Stimulated activated naive CD8-positive, alpha-beta T cell treated with anti-CD3 and anti-CD28 coated beads, Interleukin-15, Interleukin-2, amounts not matched to agents 100 ng/mL and 50 ng/mL, for 24 hours (primary cell): ENCODE measurements at regions not wholly inside any gene's neighbourhood (a gene's known extent, or its start where the extent isn't known, plus 50 kb on each side); places are given as distances from the start of the nearest gene placed in this dataset.

Experiments used
- H3K27ac Mint-ChIP-seq: one replicate; pipeline ENCODE4 v1.8.0; 2021; ENCODE audit warnings: mild to moderate bottlenecking, mixed read lengths
- H3K27me3 Mint-ChIP-seq: one replicate; pipeline ENCODE4 v1.8.0; 2021; ENCODE audit warnings: mixed read lengths
- H3K36me3 Mint-ChIP-seq: one replicate; pipeline ENCODE4 v1.8.0; 2021; ENCODE audit warnings: low read depth, mixed read lengths
- H3K4me1 Mint-ChIP-seq: one replicate; pipeline ENCODE4 v1.8.0; 2021; ENCODE audit warnings: low read depth, mixed read lengths
- H3K4me3 Mint-ChIP-seq: one replicate; pipeline ENCODE4 v1.8.0; 2021; ENCODE audit warnings: mild to moderate bottlenecking, mixed read lengths
- H3K9me3 Mint-ChIP-seq: one replicate; pipeline ENCODE4 v1.8.0; 2021; ENCODE audit warnings: mixed read lengths

DNA sequence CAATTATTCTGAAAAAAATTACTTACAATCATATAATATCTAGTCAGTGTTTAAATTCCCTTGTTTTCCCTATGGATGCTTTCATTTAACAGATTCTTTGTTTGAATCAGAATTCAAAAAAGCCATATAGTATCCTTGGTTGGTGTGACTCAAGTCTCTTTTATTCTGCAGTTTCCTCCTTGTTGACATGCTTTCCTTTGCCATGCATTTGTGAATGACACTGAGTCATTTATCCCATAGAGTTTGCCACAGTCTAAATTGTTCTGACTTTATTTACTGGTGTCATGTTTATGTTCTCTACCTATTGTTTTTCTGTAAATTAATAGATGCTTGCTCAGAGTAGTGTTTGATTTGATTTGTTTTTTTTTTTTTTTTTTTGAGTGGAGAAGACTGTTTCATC, 893.8 kb upstream of the SLC10A2 start:
- Mint-ChIP-seq H3K4me3 (no peak overlapping the region), H3K4me1 (no peaks in the 10 kb centered on the region), H3K27me3 (no peaks in the 10 kb centered on the region), H3K36me3 (no peaks in the 10 kb centered on the region), H3K9me3 (peaks cover 12% of the 10 kb centered on the region), H3K27ac (no peak overlapping the region)

DNA sequence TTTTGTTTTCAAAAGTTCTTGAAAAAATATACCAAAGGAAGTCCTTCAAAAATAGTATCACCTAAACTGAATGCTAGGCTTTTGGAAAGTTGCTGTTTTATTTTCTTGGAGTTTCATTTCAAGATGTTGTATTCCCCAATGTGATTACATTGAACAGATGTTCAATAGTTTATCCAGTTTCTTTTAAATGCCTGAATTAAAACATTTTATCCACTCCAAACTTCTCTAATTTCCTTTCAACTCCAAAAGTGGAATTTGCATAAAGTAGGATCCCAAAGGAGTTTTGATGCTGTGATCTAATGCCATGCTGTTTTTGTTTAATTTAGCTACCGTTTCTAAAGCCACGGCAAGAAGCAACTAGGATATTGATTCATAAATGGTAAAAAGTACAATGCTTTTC, 892.5 kb upstream of the SLC10A2 start:
- Mint-ChIP-seq H3K27ac (no peak overlapping the region), H3K9me3 (peaks cover 17% of the 10 kb centered on the region), H3K4me1 (no peaks in the 10 kb centered on the region), H3K4me3 (no peak overlapping the region), H3K27me3 (no peaks in the 10 kb centered on the region), H3K36me3 (no peaks in the 10 kb centered on the region)

DNA sequence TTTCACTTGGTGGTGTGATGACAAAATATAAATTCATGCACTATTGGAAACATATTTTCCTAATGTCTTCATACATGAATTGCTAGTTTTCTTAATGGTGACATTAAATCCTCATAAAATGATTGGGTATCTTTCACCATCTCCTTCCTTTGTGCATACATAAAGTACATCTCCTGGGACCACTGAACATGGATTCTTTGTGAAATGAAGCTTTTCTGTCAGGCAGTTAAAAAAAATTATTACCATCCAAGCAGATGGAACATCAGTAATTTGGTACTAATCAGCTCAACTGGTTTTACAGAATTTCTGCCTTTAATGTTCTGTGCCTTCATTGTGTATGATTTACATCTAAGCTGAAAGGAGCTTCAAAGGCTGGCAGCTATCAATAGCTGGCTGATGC, 891.7 kb upstream of the SLC10A2 start:
- H3K4me1 Mint-ChIP-seq = no peaks in the 10 kb centered on the region
- H3K4me3 Mint-ChIP-seq = no peak overlapping the region
- peaks cover 23% of the 10 kb centered on the region for H3K9me3 Mint-ChIP-seq
- H3K27ac Mint-ChIP-seq = no peak overlapping the region
- no peaks in the 10 kb centered on the region for H3K36me3 Mint-ChIP-seq
- H3K27me3 Mint-ChIP-seq = no peaks in the 10 kb centered on the region

DNA sequence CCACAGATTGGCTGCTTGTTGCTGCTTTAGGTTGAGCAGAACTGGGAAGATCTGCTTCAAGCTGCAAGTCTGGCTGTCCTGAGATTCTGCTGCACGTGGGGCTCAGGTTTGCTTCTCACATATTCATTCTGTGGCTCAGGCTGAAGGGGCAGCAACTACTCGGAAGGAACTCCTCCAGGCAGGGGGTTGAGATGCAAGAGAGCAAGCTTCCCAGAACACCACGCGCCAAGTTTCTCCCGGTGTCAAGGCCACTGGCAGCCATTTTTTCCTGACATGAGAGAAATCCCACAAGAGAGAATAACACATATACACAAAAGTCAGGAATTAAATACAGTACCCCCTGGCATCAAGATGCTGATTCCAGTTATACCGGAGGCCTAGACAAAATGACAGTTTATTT, 887.6 kb upstream of the SLC10A2 start:
- Mint-ChIP-seq H3K27ac (no peak overlapping the region), H3K4me1 (no peaks in the 10 kb centered on the region), H3K27me3 (no peaks in the 10 kb centered on the region), H3K9me3 (peaks cover 19% of the 10 kb centered on the region), H3K4me3 (no peak overlapping the region), H3K36me3 (no peaks in the 10 kb centered on the region)

DNA sequence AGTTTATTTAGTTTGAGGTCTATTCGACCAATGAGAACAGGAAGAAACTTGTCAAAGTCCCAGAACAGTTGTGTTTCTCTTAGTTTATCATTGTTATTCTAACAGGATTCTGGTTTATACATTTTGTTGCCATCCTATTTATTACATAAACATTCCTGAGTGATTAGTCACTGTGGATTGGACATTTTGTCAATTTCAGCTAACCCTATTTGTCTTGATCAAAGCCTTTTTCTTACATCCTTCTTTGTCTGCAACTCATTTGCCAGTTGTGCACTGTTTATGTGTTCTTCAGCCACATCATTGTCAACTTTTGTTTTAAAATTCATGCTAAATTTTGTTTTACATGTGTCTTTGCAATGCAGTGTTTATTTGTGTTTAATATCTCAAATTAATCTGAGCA, 886.0 kb upstream of the SLC10A2 start:
- Mint-ChIP-seq H3K9me3 (peaks cover 25% of the 10 kb centered on the region), H3K27ac (no peak overlapping the region), H3K36me3 (no peaks in the 10 kb centered on the region), H3K4me3 (no peak overlapping the region), H3K27me3 (no peaks in the 10 kb centered on the region), H3K4me1 (no peaks in the 10 kb centered on the region)

DNA sequence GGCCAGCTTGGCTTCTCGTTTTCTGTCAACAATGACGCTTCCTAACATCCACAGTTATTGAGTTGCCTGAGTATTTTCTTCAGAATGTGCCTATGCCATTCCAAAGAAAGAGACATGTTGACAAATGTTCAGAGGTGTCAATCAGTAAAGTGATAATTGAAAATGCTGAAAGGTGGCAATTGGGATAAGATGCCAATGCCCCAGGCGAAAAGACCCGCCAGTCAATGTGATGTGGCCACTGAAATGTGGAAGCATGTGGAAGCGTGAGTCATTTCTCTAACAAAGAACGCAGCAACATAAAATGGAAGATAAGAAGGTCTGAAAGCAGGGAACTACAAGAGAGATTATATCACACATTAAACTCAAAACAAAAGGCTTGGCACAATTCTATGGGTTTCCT, 882.2 kb upstream of the SLC10A2 start:
- H3K9me3 Mint-ChIP-seq = peaks cover 11% of the 10 kb centered on the region
- H3K36me3 Mint-ChIP-seq = no peaks in the 10 kb centered on the region
- no peaks in the 10 kb centered on the region for H3K27me3 Mint-ChIP-seq
- no peaks in the 10 kb centered on the region for H3K4me1 Mint-ChIP-seq
- H3K27ac Mint-ChIP-seq = no peak overlapping the region
- no peak overlapping the region for H3K4me3 Mint-ChIP-seq

DNA sequence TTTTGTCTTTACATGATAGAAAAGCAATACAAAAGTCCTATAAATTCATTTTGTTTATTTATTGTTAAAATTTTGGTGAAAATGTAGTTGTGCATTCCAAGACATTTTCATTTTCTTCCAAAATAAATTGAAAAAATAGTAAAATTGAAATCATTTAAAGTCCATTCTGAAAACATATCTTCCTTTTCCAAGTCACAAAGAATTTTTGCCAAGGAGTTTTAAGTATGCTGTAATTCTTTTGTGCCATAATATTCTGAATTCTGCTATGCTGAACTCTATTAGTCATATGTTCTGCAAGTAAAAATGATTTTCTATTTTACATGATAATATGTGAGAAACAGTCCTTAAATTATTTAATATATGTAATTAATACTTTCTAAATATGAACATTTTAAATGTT, 879.6 kb upstream of the SLC10A2 start:
- H3K9me3 Mint-ChIP-seq = peaks cover 6% of the 10 kb centered on the region
- no peaks in the 10 kb centered on the region for H3K27me3 Mint-ChIP-seq
- no peak overlapping the region for H3K4me3 Mint-ChIP-seq
- H3K36me3 Mint-ChIP-seq = no peaks in the 10 kb centered on the region
- no peaks in the 10 kb centered on the region for H3K4me1 Mint-ChIP-seq
- H3K27ac Mint-ChIP-seq = no peak overlapping the region

DNA sequence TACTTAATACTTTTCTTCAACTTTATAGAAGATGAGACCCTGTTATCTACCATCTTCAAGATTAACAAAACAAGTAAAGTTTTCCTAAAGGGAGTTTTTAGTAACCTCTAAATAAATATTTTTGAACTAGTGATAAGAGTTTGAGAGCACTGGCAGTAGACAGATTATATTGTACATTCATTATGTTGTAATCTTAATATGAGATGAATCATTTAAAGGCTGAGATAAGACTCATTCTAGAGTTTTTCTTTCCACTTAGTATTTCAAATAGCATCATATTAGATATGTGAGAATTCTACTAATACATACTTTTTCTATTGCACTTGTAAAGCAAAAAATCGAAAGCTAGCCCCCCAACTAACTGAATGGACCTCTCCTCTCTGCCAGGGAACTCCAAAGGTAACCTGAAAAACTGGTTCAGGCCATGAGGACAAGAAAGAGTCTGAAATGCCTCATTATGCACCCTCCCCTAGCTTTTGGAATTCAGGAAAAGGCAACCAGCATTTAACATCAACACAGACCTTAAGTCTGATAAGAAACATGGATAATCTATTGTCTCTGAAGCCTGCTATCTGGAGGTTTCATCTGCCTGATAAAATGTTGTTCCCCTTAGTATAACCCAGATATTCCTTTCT, 875.4 kb upstream of the SLC10A2 start:
- no peaks in the 10 kb centered on the region for H3K27me3 Mint-ChIP-seq
- no peak overlapping the region for H3K27ac Mint-ChIP-seq
- no peaks in the 10 kb centered on the region for H3K36me3 Mint-ChIP-seq
- H3K4me3 Mint-ChIP-seq = no peak overlapping the region
- no peaks in the 10 kb centered on the region for H3K9me3 Mint-ChIP-seq
- no peaks in the 10 kb centered on the region for H3K4me1 Mint-ChIP-seq

DNA sequence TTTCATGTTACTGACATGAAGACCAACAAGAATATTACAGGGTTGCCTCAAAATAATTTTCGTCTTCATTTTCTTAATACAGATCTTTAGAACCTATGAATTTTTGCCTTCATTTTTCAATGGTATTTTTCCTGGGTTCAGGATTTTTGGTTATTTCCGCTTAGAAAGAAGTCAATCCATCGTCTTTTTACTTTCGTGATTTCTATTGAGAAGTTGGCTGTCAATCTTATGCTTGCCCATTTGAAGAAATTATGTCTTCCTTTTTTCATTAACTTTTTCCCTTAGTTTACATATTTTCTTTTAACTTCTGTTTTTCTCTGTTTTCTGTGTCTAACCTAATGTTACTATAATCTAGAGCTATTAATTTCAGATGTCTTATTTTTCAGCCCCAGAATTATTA, 868.9 kb upstream of the SLC10A2 start:
- Mint-ChIP-seq H3K9me3 (no peaks in the 10 kb centered on the region), H3K27me3 (no peaks in the 10 kb centered on the region), H3K4me1 (no peaks in the 10 kb centered on the region), H3K36me3 (no peaks in the 10 kb centered on the region), H3K27ac (no peak overlapping the region), H3K4me3 (no peak overlapping the region)

DNA sequence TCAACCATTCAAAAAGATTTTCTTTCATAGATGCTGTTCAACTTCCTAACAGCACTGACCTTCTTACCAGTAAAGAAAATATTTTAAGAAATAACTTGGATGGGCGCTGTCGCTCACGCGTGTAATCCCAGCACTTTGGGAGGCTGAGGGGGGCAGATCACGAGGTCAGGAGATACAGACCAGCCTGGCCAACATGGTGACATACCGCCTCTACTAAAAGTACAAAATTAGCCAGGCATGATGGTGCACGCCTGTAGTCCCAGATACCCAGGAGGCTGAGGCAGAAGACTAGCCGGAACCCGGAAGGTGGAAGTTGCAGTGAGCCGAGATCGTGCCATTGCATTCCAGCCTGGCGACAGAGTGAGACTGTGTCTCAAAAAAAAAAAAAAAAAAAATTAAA, 865.7 kb upstream of the SLC10A2 start:
- no peaks in the 10 kb centered on the region for H3K27me3 Mint-ChIP-seq
- no peak overlapping the region for H3K4me3 Mint-ChIP-seq
- H3K9me3 Mint-ChIP-seq = peaks cover 3% of the 10 kb centered on the region
- no peak overlapping the region for H3K27ac Mint-ChIP-seq
- H3K4me1 Mint-ChIP-seq = no peaks in the 10 kb centered on the region
- H3K36me3 Mint-ChIP-seq = no peaks in the 10 kb centered on the region

DNA sequence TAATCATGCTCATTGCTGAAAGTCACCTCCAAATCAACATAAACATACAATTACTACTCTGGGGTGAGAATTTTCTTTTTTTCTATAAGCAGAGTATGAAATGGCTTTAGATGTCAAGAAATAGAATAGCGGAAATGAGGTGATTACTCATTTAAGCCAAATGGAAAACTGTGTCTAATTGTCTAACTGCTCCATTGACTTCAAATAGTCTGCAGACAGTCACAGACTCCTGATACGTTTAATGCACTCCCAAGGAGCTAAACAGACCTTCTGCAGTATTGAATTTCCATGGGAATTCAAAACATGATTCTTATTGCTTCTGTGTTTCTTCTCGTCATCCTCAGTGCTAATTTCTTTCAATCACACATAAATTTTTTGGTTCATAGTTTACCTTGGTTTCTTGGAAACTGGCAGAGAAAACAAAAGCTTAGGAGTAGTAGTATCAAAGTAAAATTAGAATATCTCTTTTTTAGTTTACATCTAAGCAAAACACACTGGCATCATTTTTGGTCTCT, 865.2 kb upstream of the SLC10A2 start:
- no peaks in the 10 kb centered on the region for H3K36me3 Mint-ChIP-seq

DNA sequence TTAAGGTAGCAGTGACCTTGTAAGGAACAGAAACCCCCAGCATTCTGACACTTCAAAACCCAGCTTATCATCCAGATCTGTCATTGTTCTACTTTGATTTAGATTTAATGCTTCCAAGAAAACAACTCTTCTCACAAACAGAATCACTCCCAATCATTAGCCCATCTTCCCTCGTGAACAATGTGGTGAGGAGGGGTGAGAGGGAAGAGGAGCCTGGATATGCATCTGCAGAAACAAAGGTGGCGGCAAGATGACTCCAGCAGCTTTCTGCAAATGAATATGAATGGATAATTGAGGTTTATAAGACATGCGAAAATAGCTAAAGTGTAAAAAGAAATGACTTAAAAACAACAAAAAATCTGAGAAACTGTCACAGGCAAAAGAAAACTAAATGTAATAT, 859.9 kb upstream of the SLC10A2 start:
- Mint-ChIP-seq H3K36me3 (no peaks in the 10 kb centered on the region), H3K27me3 (no peaks in the 10 kb centered on the region), H3K9me3 (peaks cover 6% of the 10 kb centered on the region), H3K4me1 (no peaks in the 10 kb centered on the region), H3K4me3 (no peak overlapping the region), H3K27ac (no peak overlapping the region)

More for the DNA sequence above, 865.2 kb upstream of the SLC10A2 start:
- Mint-ChIP-seq H3K9me3 (peaks cover 3% of the 10 kb centered on the region), H3K4me1 (no peaks in the 10 kb centered on the region), H3K4me3 (no peak overlapping the region), H3K27me3 (no peaks in the 10 kb centered on the region), H3K27ac (no peak overlapping the region)

DNA sequence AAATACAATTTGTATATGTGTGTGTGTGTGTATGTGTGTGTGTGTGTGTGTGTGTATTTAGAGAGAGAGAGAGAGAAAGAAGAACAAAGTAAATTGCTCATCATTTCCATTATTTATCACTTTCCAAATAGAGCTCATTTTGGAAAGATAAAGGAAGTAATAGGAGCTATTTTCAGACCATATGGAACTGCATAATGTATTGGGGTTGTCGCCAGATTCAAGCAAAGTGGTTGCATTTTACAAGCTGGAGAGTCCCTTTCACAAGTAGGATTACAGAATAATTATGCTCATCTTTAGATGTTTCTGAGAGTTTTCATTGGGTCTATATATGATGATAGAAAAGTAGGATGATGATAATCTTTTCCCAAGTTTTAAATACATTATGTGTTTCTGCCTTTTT, 842.7 kb upstream of the SLC10A2 start:
- Mint-ChIP-seq H3K36me3 (no peaks in the 10 kb centered on the region), H3K27me3 (no peaks in the 10 kb centered on the region), H3K4me1 (no peaks in the 10 kb centered on the region), H3K9me3 (no peaks in the 10 kb centered on the region), H3K4me3 (no peak overlapping the region), H3K27ac (no peak overlapping the region)

DNA sequence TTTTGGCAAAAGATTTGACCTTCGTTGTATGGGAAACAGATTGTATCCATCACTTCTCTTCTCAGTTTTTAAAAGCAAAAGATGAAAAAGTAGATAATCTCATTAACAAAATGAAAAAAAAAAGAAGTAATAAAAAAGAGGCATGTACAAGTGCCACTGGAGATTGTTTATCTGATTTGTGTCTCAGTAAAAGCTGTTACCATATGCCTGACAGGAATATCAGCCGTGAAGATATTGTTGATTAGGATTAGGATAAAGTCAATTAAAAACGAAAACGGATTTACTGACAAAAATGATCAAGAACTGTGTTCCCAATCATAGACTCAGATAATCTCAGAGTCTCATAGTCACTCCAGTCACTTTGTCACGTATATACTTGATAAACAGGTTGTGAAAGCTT, 842.1 kb upstream of the SLC10A2 start:
- Mint-ChIP-seq H3K27ac (no peak overlapping the region), H3K4me1 (no peaks in the 10 kb centered on the region), H3K9me3 (no peaks in the 10 kb centered on the region), H3K4me3 (no peak overlapping the region), H3K36me3 (no peaks in the 10 kb centered on the region), H3K27me3 (no peaks in the 10 kb centered on the region)

DNA sequence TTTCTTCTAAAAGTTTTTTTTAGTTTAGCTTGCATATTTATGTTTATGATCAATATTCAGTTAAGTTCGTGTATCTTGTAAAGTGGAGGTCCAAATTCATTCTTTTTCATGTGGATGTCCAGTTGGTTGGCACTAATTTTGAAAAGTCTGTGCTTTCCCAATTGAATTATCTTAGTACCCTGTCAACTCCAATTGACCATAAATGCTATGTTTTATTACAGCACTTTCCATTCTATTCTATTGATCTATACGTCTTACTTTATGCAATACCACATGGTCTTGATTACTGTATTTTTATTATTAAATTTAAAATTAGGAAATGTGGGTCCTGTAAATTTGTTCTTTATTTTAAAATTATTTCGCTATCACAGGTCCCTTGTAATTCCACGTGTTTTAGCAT, 837.6 kb upstream of the SLC10A2 start:
- Mint-ChIP-seq H3K4me3 (no peak overlapping the region), H3K27ac (no peak overlapping the region), H3K27me3 (no peaks in the 10 kb centered on the region), H3K4me1 (no peaks in the 10 kb centered on the region), H3K9me3 (peaks cover 4% of the 10 kb centered on the region), H3K36me3 (no peaks in the 10 kb centered on the region)

DNA sequence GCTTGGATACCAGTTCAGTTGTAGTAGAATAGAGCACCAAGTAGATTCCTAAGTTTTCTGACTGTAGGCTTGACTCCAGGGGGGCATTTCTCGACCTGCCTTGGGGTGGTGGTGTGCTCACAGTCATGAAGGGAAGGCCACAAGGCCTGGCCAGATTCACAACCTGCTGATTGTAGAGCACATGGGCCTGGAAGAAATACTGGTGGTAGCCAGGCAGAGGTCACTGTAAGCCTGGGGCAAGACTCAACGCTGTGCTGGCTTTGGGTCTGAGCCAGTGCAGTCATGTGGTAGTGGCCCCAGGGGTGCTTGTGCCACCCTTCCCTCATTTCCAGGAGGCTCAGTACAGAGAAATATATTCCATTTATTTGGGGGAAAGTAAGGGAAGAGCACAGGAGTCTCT, 832.3 kb upstream of the SLC10A2 start:
- no peaks in the 10 kb centered on the region for H3K27me3 Mint-ChIP-seq
- H3K36me3 Mint-ChIP-seq = no peaks in the 10 kb centered on the region
- H3K4me3 Mint-ChIP-seq = no peak overlapping the region

More for the DNA sequence above, 832.3 kb upstream of the SLC10A2 start:
- H3K27ac Mint-ChIP-seq = no peak overlapping the region
- no peaks in the 10 kb centered on the region for H3K4me1 Mint-ChIP-seq
- H3K9me3 Mint-ChIP-seq = peaks cover 4% of the 10 kb centered on the region
